ENCODE measurements at regions not wholly inside any gene's neighbourhood (a gene's known extent, or its start where the extent isn't known, plus 50 kb on each side); places are given as distances from the start of the nearest gene placed in this dataset.
"Not testable (repeated sequence)": the region's sequence is repeated elsewhere in the genome, so short reads cannot be mapped to it uniquely, and the experiment has no call there.

DNA sequence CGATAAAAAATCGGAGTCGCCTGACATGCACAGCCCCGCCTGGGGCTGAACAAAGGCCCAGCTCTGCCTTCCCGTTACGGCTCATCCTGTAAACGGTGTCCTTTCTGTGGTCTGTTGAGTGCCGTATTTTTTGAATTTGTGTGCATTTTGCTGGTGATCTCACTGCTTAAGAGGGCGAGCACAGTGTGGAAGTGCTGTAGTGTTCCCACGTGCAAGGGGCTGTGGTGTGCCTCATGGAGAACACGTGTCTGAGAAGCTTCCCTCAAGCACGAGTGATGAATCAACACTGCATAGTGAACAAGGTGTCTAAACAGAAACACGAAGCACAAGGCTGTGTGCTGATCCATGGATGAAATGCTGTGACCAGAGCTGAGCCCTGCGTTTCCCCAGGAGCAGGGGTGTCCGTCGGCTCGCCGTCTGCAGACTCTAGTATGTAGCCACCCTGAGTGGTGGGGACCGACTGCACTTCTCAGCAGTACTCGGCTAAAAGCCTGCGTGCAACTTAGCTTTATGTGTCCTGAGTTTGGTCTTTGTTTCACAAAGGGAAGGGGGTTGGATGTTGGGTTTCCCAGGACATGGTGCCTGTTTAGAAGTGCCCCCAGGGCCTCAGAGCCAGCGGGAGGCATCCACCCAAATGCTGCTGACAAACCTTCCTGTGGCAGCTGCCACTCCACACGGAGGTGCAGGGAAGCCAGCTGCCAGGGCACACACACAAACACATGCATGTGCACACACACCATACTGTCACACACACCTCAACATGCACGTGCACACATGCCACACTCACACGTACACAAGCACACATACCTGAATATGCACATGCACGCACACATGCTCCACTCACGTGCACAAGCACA, 77.2 kb upstream of the IRX4 start:
- no peak for DNase-seq (ENCODE audit: low read depth)
- TF ChIP-seq CTCF (conservative IDR thresholded peaks at IDR 0.05; ENCODE audit: low read length), result no peak
- no peak overlapping the region for H3K4me3 ChIP-seq (ENCODE audit: low read length)

DNA sequence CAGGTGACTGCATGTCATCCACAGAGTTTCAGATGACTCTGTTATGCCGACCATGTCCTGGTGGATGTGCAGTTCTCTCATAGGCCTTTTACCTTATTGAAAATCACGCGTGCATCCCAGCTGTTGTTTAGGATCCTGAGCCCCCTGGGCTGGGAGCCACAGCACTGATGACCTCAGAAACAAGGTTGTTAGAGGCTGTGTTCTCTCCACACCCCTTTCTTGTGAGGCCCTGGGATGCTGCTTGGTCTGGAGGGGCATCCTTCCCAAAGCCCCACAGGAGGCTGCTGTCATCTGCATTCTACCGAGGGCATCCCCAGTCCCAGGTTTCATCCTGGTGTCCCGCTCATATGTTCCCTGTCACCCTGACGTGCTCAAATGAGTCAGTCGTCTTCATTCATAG, 76.5 kb upstream of the IRX4 start:
- no peak for TF ChIP-seq CTCF (conservative IDR thresholded peaks at IDR 0.05; ENCODE audit: low read length)
- H3K4me3 ChIP-seq (ENCODE audit: low read length), result no peak overlapping the region
- no peak for DNase-seq (ENCODE audit: low read depth)

DNA sequence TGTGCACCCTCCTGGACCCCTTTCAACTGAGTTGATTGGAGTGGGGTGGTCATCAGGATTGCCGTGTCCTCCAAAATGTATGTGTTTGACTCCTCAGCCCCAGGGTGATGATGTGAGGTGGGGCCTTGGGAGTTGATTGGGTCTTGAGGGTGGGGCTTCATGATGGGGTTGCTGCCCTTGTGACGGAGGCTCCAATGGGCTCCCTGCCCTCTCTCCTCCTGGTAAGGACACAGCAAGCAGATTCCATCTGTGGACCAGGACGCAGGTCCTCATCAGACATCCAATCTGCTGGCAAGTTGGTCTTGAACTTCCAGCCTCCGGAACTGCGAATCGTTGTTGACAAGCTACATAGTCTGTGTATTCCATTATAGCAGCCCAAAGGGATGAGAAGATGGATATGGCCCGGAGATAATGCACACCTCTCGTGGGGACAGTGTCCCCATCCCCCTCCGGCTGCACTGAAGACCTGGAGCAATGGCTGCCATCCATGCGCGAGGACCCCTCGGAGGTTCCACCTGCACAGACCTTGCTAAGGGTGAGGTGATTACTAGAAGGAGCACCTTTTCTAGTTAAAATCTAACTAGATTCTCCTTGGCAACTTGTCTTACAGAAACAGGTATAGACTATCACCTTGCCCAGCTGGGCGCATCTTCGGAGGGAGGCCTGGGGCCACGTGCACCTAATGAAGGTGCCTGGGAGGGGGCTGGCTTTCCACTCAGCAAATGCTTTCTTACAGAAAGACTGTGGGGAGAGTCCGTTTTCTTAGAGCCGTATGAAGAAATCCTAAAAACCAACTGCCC, 75.7 kb upstream of the IRX4 start:
- no peak for DNase-seq (ENCODE audit: low read depth)
- no peak for TF ChIP-seq CTCF (conservative IDR thresholded peaks at IDR 0.05; ENCODE audit: low read length)

GRCh38 chr5:1955586-1955985, 72.9 kb upstream of the IRX4 start:
- DNase-seq (ENCODE audit: low read depth), result no peak
- no peak for TF ChIP-seq CTCF (conservative IDR thresholded peaks at IDR 0.05; ENCODE audit: low read length)
- H3K4me3 ChIP-seq (ENCODE audit: low read length), result no peak overlapping the region

More for the DNA sequence above, 75.7 kb upstream of the IRX4 start:
- no peak overlapping the region for H3K4me3 ChIP-seq (ENCODE audit: low read length)

DNA sequence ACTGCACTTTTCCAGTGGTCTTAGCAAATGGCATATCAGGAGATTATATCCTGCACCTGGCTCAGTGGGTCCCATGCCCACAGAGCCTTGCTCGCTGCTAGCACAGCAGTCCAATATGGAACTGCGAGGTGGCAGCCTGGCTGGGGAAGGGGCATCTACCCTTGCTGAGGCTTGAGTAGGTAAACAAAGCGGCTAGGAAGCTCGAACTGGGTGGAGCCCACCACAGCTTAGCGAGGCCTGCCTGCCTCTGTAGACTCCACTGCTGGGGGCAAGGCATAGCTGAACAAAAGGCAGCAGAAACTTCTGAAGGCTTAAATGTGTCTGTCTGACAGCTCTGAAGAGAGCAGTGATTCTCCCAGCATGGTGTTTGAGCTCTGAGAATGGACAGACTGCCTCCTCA, 71.0 kb upstream of the IRX4 start:
- not testable (repeated sequence) for DNase-seq (ENCODE audit: low read depth); H3K4me3 ChIP-seq (ENCODE audit: low read length)

DNA sequence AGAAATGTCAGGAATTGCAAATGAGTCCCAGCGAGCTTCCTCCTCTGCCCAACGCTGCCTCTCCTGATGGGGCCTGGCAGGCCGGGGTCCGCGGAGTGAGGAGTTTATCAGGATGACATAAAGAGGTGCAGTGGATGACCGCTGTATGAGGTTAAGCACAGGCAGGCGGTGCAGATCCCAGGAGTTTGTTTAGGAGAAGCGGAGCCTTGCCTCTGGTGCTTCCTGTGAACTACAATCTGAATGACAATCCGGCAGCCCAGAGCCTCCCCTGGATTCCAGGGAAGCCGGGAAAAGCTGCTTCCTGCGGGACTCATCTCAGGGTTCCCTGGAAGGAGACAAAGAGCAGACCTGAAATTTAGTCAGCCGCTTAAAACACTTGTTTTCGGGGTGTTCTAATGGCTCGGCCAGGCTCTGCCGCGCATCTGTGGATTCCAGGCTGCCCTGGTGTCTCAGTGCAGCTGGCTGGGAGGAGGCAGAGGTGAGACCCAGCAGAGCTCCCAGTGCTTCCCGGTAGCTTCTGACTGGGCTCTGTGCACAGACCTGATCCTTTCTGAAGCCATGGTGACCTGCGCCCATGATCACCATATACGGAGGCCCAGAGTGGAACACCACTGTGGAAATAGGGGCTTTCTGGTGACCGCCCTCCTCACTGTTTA, 69.8 kb upstream of the IRX4 start:
- no peak overlapping the region for H3K4me3 ChIP-seq (ENCODE audit: low read length)
- no peak for DNase-seq (ENCODE audit: low read depth)
- TF ChIP-seq CTCF (conservative IDR thresholded peaks at IDR 0.05; ENCODE audit: low read length), result no peak

DNA sequence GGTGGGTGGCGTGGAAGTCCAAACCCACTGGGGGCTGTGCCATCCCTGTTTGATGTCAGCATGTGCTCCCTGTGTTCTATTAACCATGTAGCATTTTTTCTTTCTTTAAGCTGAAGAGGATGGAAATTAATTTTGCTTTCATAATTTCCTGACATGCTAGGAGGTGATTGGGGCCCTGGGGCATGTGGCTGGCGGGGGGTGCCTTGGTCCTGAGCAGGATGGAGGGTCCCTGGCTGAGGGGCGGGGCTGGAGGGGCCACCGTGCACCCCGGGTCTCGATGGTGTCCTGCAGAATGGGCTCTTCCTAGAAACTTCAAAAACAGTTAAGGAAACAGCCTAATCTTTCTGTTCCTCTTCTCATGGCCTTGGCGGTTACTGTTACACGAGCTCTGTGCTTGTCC, 69.3 kb upstream of the IRX4 start:
- H3K4me3 ChIP-seq (ENCODE audit: low read length), result no peak overlapping the region
- DNase-seq (ENCODE audit: low read depth), result no peak
- no peak for TF ChIP-seq CTCF (conservative IDR thresholded peaks at IDR 0.05; ENCODE audit: low read length)

Data from AG10803 (cell line).